T1000 (cell line): ENCODE measurements at regions not wholly inside any gene's neighbourhood (a gene's known extent, or its start where the extent isn't known, plus 50 kb on each side); places are given as distances from the start of the nearest gene placed in this dataset.
"Not testable (repeated sequence)": the region's sequence is repeated elsewhere in the genome, so short reads cannot be mapped to it uniquely, and the experiment has no call there.

Experiments
- DNase-seq: peaks from one replicate; lab custom pipeline; 2025; ENCODE audit warnings: mixed read lengths; lab: John Stamatoyannopoulos, UW

DNA sequence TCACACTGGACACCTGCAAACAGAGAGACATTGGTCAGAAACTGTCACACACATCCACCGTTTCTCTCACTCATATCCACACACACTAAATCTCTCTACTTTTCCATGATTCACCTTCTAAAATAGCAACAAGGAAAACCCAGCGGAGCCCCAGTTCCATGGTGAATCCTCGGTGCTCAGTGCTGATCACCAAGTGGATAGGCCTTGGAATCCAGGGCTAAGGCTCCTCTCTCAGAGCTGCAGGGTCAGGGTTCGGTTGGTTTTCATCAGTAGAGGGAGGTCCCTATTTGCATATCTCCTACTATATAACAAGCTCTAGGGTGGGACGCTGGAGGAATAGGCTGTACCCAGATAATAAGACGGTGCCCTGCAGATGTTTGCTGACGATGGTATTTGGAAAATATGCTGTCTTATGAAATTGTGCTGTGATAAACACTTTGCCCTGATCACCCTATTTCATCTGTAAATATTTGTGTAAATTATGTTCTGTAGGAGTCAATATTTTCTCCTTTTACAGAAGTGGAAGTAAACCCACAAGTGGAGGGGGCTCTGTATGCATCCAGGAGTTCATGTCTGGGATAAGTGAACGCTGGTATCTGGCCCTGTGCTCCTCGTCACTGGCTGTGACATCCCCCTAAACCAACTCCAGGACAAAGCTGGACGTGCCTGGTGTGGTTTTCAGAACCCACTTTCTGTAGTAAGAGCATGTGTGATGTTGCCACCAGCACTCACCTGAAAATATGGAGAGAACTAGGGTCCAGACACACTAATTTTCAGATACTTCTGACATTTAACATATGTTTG is 709.2 kb downstream of the TMEM121 start:
- DNase-seq: no peak

DNA sequence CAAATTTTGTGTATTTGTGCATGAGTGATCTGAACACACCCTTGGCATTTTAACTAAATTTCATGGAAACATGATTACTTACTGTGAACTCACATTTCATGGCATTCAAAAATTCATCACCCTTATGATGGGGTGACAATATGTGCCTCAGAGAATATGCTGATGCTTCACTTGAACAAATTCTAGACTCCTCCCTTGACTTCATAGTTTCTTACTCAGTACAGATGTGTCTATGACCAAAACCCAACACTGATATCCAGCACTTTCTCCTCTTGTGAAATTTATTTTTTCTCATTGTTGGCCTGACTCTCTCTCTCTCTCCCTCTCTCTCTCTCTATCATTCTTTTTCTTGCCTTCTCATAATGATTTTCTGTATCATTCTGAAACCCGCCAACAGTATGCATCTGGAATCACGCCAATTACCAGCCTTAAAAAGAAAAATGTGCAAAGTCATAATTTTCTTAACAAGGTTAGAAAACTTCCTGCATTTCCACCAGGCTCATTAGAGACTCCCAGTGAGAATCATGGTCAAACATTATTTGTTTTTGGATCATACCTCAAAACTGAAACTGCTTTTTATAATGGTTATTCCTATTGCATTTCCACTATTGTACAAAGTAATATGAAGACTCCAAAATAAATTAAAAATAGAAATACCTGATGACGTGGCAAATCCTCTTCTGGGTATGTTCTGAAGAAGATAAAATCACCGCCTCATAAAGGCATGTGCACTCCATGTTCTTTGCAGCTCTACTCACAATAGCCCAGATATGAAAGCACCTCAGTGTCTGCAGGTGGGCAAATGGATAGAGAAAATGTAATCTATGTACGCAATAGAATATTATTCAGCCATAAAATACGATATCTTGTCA is 722.2 kb downstream of the TMEM121 start:
- no peak for DNase-seq

DNA sequence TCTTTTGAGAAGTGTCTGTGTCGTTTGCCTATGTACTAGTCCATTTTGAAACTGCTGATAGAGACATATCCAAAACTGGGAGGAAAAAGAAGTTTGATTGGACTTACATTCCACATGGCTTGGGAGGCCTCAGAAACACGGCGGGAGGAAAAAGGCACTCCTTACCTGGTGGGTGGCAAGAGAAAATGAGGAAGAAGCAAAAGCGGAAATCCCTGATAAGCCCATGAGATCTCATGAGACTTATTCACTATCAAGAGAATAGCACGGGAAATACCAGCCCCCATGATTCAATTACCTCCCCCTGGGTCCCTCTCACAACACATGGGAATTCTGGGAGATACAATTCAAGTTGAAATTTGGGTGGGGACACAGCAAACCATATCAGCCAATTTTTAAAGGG is 727.6 kb downstream of the TMEM121 start:
- DNase-seq: not testable (repeated sequence)

DNA sequence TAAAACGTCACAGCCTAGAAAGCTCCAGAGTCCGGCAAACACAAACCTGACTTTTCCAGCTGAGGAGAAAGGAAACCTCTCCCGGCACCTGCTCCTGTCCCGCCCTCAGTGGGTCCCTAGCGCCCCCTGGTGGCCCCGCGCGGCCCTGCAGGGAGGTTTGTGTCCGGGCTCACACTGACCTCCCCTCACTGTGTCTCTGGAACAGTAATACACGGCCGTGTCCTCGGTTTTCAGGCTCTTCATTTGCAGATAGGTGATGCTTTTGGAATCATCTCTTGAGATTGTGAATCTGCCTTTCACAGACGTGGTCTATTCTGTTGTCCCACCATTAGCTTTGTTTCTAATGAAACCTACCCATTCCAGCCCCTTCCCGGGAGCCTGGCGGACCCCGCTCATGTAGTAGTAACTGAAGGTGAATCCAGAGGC is 731.2 kb downstream of the TMEM121 start:
- not testable (repeated sequence) for DNase-seq

DNA sequence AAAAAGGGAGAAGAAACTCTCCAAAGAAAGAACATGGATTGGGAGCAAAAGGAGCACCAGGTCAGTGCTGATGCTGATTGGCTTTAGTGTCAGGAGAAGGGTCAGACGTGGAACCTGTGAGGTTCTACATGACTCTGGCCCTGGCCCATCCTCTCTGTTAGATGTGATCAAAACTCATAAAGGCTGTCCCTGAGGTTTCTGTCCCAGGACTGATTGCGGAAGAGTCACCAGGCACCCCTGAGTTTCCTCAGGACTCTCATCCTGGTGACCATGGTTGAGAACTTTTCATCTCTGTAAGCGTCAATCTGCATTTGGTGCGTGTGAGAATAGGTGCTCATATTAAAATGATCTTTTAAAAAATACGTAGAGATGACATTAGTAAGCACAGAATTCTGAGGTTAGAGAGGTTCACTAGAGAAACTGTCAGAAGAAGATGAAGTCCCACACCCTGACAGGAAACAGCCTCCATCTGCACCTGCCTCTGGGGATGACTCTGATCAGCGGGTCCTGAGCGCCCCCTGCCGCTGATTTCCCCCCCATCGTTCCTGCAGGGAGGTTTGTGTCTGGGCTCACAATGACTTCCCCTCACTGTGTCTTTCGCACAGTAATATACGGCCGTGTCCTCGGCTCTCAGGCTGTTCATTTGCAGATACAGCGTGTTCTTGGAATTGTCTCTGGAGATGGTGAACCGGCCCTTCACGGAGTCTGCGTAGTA is 741.8 kb downstream of the TMEM121 start:
- no peak for DNase-seq

DNA sequence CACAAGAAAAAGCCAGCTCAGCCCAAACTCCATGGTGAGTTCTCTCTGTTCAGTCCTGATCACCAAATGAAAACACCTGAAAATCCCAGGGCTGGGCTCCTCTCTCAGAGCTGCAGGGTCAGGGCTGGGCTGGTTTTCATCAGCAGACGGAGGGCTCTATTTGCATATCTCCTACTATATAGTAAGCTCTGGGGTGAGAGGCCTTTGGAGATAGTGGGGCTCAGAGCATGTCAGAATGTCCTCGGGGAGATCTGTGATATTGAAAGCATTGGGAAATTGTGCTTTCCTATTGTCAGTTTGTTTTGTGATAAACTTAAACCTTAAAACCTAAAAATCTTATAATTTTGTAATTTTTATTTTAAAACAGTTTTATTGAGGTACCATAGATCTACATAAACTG is 742.6 kb downstream of the TMEM121 start:
- DNase-seq: no peak

DNA sequence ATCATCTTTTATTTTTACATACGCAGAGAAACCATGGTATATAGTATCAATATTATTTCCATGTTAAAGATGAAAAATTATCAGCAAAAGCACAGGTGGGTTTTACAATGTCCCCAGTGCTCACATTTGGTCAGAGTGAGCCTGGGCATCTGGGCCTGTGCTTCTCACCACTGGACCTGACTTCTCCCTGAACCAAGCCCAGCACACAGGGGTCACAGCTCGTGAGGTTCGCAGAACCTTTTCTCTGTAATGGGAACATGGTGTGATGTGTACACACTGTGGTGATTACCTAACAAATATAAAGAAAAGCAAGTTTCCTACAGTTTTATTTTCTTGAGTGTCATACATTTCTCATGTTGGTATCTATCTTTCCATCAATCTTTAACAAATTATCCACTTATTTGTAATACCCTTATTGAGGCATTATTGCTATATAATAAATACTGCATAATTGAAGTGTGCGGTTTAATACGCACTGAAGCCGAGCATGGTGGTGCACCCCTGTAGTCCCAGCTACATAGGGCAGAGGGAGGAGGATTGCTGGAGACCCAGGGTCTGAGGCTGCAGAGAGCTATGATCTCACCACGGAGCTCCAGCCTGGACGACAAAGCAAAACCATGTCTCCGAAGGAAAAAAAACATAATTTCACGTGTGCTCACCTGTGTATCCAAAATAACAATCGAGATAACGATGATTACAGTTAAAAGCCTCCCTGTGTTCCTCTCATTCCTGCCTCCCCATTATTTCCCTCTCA is 743.2 kb downstream of the TMEM121 start:
- no peak for DNase-seq

DNA sequence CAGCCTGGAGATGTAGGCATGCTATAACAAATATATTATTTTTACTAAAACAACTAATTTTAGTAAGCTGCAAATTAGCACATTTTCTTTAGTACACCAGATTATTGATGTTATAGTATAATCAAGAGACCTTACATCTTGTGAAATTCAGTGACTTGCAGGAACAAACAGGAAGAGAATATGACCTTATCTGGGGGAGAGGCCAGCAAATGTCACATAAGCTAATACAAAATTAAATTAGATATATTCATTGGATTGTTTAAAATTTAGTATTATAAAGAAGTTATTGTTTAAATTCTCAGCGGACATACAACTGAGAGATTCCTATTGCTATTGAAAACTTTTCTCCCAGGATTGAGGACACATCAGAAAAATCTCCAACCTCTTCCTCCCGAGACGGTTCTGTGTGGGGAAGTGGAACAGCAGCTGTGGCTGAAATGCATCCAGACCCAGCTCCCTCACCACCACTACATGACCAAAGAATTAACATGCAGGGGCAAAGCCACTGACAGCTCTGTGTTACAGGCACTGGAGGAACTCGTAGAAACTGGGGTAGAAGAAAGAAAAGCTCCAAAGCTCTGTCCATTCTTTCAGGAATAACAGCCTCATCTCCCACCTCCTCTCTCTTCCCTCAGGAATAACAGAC is 744.2 kb downstream of the TMEM121 start:
- DNase-seq: not testable (repeated sequence)

DNA sequence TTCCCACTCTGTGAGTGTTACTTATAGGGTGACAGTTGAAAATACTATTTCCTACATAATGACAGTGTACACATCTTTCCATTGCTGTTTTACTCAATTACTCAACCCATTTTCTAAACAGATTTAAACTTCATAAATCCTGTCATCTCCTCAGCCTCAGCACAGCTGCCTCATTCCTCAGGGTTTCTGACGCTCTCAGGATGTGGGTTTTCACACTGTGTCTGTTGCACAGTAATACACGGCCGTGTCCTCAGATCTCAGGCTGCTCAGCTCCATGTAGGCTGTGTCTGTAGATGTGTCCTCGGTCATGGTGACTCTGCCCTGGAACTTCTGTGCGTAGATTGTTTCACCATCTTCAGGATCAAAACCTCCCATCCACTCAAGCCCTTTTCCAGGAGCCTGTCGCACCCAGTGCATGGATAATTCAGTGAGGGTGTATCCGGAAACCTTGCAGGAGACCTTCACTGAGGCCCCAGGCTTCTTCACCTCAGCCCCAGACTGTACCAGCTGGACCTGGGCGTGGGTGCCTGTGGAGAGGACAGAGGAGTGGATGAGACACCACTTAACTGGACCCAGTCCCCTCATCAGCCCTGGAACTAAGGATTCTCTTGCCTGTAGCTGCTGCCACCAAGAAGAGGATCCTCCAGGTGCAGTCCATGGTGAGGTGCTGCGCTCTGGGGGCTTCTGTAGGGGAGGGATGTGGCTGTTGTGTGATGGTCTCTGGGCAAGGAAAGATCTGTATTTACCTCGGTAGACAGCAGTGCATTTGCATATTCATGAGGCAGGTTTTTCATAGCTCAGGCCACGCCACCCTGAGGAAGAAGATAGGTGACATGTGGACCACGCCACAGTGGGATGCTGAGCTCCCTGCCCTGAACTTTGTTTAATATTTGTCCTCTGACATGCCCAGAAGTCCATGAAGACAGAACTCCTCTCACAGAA is 750.2 kb downstream of the TMEM121 start:
- DNase-seq: no peak

DNA sequence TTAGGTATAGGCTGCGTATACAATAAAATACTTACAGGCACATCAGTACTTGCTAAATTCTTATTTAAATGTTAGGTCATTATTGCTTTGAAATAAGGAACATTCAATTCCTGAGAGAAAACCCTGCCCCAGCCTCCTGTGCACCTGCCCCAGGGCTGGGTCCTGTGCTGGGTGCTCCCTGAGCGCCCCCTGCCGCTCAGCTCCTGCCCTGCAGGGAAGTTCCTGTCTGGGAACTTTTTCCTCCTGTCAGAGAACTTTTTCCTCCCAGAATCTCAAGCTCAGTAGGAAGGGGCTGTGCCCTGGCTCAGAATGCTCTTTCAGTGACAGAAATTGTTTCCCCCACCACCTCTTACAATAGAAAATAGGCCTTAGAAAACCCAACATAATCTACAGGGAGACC is 751.1 kb downstream of the TMEM121 start:
- DNase-seq: no peak

DNA sequence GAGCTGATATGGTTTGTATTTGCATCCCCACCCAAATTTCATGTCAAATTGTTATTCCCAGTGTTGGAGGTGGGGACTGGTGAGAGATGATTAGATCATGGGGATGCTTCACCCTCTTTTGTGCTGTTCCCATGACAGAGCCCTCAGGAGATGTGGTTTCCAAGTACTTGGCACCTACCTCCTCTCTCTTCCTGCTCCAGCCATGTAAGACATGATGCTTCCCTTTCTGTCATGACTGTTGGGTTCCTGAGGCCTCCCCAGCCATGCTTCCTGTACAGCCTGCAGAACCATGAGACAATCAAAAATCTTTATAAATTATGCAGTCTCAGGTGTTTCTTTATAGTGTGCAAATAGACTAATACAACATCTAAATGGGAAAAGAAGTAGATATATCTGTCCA is 754.5 kb downstream of the TMEM121 start:
- no peak for DNase-seq

DNA sequence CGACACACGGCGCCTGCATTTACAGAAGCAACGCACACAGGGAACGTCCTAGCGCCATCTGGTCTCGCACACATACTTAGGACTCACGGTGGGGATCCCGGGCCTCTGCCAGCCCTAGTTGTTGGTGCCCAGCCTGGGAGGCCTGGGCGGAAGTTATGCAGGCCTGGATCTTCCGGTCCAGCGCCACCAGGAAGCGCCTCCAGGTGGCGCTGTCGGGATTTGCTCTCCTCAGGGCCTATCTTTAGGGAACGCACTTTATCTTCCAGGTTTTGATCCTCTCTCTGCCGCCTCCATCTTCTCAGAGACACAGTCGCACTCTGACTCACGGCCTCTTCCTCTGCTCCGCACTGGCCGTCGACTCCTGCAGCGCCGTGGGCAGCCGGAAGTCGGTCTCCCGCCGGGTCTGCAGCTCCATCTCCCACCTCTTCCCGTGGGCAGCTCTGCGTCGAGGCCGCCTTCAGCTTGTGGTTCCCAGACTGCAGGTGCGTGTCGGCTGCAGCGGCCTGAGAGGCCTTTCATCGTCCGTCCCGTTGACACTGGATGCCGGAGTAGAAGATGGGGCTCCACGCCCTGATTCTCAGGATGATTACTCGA is 760.4 kb downstream of the TMEM121 start:
- no peak for DNase-seq

DNA sequence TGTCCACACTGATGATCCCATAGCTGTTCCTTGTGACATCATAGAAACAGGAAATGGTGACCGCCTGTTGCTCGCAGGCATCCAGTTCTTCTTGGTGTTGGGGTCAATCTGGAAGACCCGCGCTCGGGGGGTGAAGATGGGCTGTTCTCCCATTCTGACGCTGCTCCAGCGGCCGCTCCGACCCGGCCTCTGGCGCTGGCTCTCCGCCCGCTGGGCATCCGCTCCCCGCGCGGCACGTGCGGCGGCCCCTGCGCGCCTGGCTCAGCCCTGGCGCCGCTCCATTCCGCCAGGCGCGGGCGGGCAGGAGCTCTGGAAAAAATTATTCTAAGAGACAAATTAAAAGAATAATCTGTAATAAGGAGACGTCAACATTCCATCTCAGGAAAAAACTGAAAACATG is 761.1 kb downstream of the TMEM121 start:
- no peak for DNase-seq

DNA sequence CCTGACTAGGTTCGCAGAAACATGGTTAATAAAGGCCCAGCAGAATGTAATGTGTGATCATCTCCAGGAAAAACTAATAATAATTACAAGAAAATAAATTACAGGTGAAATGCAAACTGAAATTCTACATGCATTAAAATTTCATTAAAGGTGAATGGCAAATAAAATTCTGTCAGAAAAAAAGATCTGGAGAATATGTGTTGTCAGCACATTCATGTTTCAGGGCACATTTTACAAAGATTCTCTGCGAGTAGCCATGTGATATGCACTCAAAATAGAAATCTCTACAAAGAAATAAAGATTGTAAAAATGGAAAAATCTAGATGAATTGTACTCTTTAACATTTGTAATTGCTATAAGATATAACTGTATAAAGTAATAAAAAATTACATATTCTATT is 765.2 kb downstream of the TMEM121 start:
- no peak for DNase-seq

DNA sequence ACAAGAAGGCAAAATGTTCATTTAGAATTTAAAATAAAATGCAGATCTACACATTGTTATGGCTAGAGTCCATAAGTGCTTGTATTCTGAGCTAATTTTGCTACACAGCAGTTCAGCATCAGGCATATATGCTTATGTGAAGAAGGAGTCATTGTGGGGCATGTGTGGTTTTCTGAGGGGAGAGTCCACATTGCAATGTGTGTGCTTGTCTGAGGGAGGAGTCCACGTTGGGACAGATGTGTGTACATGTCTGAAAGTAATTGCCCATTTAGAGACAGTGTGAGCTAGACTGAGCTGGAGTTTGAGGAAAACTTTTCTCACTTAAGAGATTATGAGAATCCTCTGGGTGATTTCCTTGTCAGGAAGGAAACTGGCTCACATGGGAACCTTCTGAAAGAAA is 767.9 kb downstream of the TMEM121 start:
- DNase-seq: no peak

DNA sequence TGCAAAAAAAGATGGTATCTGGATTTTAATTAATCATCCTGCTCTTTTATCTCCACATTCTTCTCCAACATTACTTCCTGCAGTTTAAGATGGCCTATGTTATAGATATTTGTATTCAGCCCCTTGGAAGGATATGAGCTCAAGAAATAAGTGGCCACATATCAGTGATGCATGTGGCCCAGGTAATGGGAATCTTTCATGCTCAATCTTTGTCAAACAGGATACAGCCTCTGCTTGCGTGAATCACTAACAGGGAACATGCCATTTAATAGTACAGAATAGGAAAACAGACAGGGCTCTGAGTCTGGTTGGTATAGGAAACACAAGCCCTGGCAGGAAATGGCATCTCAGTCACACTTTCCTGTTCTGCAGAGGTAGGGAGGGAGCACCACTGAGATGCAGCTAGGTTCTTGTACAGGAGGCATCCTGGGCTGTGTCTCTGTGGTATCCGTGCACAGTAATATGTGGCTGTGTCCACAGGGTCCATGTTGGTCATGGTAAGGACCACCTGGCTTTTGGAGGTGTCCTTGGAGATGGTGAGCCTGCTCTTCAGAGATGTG is 774.6 kb downstream of the TMEM121 start:
- not testable (repeated sequence) for DNase-seq

DNA sequence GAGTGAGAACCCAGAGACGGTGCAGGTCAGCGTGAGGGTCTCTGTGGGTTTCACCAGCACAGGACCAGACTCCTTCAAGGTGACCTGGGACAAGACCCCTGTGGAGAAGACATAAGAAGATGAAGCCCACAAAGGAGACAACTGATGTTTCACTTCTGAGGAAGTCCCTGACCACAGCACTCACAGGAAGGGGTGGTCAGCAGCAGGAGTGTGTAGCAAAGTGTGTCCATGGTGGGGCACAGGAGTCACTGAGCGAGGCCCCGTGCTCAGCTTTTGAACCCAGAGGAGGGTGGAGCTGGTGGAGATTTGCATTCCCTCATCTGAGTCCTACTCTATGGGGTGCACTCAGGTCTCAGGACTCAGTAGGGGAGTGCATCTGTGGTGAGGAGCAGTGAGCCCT is 775.2 kb downstream of the TMEM121 start:
- not testable (repeated sequence) for DNase-seq

DNA sequence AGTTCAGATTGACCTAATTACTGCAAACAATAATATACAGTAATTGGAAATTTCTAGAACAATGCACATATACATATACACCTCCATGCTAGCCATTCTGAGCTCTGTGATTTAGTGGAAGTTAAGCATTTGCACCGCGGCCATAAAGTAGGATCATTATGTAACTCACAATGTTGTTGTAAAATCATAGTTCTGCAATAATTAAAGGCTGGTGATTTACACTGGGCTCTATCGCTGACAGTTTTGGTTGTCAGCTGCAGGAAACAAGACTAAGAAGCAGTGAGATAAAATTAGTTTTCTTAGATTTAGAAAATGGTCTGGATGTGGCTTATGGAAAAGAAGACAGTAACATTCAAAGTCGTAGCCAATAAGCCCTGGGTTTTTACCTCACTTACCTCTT is 776.3 kb downstream of the TMEM121 start:
- DNase-seq: no peak

DNA sequence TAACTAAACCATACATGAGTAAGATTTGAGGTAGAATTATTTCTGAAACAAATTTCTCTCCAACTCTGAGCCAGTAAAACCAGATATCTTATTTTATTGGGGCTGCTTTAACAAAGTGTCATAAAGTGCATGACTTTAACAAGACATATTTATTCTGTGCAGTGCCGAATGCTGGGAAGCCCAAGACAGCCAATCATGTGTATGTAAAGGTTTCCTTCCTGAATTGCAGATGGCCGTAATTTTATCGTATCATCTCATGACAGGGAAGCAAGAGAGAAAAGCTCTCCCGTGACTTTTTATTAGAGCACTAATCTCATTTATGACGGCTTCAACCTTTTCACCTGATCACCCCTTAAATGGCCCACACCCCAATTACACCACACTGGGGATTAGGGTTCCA is 777.9 kb downstream of the TMEM121 start:
- DNase-seq: no peak
